ENCODE measurements at regions not wholly inside any gene's neighbourhood (a gene's known extent, or its start where the extent isn't known, plus 50 kb on each side); places are given as distances from the start of the nearest gene placed in this dataset.
"Not testable (repeated sequence)": the region's sequence is repeated elsewhere in the genome, so short reads cannot be mapped to it uniquely, and the experiment has no call there.

DNA sequence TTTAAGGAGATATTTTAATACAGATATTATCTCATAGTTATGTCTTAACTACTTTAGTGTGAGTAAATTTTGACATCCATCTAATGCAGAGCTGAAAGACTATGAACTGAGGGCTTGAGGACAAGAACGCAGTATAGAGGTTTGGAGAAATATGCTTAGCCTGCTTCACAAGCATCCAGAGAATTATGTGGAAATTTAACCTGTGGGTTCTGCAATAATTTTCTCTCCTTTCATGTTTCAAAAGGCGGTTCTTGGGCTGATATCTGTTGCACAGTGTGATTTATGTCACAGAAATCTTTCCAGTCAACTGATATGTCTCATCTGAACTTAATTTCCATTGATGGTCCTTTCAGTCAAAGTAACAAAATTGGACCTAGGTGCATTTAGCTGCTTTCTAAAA, 371.9 kb upstream of the VRK2 start:
- DNase-seq (ENCODE audit: low spot score), result no peak
- ATAC-seq, result no peak

DNA sequence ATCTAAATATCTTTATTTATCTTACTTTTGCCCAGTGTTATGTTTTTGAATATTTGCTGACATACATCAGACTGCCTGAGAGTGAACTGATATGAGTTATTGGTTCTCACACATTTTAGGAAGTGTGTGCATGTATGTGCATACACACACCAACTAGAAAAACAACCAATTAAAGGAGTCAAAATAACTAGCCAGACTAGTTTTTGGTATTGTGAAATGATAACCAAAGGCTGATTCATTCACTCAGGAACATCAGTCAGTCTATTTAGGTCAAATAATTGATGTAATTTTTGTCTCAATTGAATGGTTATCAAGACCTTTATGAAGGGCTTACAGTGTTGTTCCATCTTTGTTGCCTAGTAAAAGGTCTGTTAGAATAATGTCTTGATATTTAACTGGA, 369.3 kb upstream of the VRK2 start:
- no peak for DNase-seq (ENCODE audit: low spot score)
- ATAC-seq, result no peak

DNA sequence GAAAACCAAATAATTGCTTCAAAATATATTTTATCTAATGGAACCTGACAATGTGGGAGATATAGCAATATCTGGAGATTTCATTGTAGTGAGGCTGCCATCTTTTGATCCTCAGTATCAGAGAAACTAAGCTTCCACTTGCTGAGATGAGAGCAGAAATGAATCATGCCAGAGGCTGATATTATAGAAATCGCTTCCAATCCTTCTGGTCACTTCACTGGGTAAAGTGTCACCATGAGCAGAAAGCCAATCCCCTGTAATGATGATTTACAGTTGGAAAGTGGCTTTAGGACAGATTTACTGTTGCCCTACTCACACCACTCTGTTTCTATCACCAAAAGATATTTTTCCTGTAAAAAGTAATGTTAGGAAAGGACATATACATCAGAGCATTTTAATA, 365.0 kb upstream of the VRK2 start:
- ATAC-seq, result no peak
- no peak for DNase-seq (ENCODE audit: low spot score)

DNA sequence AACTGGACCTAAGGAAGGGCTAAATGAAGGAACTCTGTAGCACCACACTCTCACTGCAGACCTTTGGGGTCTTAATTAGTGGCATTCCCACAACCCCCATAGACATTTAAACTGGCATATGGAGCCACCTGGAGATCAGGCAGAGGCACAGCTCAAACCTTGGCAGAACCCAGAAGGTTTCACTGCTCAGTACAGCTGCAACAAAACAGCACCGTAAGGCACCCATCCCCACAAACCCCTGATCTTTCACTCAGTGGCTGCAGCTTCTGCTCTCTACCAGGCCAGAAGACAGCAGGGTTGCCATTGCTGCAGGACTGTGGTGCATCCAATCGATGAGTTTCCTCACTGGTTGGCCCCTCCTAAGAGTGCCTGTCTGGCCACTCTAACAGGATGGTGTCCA, 361.6 kb upstream of the VRK2 start:
- no peak for DNase-seq (ENCODE audit: low spot score)
- ATAC-seq, result no peak

DNA sequence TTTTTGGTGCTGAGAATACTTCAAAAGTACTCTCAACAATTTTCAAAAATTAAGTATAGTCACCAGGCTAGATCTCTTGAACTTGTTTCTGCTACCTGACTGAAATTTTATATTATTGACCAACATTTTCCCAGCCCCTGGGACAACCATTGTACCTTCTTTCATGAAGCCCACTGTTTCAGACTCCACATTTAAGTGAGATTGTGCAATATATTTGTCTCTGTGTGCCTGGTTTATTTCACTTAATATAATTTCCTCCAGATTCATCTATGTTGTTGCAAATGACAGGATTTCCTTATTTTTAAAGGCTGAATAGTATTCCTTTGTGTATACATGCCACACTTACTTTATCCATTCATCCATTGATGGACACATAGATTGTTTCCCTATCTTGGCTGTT, 354.2 kb upstream of the VRK2 start:
- ATAC-seq, result no peak
- no peak for DNase-seq (ENCODE audit: low spot score)

DNA sequence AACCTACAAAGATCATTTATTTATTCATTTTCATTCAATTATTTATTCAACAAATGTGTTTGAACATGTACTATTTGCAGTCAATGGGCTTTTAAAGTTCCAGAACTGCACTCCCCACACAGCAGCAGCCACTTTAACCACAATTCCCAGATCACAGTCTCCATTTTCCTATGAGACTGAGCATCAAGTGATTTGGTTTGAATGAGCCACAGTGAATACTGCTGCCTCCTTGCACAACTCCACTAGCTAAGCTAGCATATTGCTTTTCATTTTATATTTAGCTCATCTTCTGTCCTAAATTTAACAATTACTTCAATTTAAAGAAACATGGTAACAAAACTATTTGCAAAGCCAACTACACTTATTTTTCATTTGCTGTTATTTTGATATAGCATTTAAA, 353.4 kb upstream of the VRK2 start:
- no peak for DNase-seq (ENCODE audit: low spot score)
- ATAC-seq, result no peak

DNA sequence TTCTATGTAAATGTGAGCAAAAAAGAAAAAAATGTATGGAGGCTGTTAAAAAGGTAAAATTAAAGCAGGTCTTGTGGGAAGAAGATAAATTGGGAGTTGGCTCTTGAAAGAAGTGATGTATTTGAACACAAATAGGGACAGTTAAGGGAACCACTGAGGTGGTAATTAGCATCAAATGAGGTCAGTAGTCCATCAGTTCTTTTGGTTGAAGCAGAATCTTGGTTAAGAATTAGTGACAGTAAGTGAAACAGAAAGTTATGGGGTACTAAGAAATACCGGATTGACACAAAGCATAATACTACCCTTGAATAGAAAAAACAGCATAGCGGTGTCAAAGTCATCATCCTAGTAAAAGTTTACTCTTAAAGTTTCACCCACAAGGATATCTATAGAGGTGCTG, 352.6 kb upstream of the VRK2 start:
- ATAC-seq, result no peak

DNA sequence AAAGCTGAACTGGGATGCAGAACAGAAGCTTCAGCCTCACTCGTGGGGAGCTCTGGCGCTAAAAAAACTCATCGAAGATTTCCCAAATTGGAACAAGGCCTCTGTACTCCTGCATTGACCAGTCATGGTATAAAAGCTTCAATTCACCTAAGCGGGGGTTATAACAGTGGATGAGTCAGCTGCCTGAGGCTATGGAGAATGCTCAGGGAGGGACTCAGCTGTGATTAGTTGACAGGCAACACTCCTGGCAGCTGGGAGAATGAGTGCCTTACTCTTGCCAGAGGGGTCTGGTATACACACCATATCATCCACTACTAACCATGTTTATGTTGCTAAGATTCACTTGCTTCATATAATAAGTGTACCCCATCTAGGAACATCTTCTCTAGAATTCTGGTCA, 350.6 kb upstream of the VRK2 start:
- ATAC-seq (no peak), DNase-seq (ENCODE audit: low spot score) (no peak)

More for the DNA sequence above, 352.6 kb upstream of the VRK2 start:
- DNase-seq (ENCODE audit: low spot score), result no peak

DNA sequence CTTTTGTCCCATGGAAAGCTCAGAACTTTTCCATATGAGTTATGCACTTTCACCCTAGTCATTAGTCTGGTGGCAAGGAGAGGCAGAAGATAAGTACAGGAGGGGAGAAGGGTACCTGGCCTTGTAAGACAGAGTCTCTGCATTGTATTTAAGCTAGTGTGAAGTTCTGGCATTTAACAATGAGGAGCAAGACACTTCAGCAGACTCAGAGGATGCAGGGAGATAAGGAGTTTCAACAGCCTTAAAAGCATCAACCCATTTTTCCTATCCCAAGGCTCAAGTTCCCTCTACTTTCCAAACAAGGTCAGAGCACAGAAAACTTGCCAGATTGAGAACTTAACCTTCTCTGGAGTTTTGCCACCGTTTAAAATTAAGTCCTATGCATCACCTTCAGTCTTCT, 348.2 kb upstream of the VRK2 start:
- DNase-seq (ENCODE audit: low spot score) (no peak), ATAC-seq (no peak)

DNA sequence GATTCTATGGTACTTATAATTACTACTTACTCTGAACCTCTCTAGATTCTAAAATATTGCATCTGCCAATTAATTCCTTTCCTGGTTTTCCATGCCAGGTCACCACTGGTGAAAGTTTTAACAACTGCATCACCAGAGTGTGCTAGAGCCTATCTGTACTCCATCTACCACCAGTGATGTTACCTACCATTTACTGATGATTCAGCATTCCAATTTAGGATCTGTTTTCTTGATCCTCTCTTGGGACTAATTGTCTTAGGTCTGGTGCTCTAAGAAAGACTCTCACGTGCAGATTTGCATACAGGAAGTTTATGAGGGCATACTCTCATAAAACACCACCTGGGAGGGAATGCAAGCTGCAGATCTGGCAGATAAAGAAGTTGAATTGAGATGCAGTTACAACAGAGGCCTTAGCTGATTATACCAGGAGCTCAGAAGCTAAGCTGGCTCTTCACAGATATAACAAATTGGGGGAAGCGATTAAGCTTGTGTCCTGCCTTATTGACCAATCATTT, 347.6 kb upstream of the VRK2 start:
- ATAC-seq (no peak), DNase-seq (ENCODE audit: low spot score) (no peak)

DNA sequence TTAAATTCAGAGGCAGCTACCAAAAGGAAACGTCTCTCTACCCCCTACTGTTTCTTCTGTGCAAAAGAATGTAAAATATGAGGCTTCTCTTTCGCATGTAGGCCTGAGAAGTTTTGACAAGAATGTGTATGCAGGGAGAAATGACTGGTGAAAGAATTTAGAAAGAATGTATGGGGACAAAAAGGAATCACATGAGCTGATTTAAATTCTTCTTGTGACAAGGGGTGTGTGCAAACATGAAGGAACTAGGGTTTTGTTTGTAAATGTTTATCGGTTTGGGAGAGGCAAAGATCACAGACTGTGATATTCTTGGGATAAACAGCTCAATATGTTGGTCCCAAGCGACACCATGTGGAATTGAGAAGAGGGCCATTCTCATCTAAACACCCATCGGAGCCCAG, 345.2 kb upstream of the VRK2 start:
- ATAC-seq, result no peak
- no peak for DNase-seq (ENCODE audit: low spot score)

DNA sequence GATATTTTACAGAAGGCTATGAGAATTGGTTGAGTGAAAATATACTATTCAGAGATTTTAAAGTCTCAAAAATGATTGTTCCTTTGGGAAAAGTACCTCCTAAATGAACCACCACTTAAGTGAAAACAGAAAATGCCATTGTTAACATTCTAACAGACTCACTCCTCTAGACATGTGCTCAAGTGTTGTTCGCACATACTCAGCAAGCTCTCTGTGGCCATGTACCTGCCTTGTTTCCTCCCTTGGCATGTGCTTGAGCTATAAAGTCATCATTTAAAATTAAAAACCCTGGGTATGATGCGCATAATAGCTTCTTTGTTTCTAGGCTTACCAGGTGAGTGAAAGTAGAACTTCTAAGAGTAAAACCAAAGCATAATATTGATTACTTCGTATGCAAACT, 343.2 kb upstream of the VRK2 start:
- ATAC-seq (no peak), DNase-seq (ENCODE audit: low spot score) (no peak)

DNA sequence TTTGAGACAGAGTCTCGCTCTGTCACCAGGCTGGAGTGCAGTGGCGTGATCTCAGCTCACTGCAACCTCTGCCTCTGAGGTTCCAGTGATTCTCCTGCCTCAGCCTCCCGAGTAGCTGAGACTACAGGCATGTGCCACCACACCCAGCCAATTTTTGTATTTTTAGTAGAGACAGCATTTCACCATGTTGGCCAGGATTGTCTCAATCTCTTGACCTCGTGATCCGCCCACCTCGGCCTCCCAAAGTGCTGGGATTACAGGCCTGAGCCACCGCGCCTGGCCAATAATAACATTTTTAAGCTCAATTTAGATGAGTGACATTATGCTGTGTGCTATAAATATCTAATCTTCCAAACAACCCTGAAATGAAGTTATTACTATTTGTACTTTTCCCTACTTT, 338.8 kb upstream of the VRK2 start:
- not testable (repeated sequence) for DNase-seq (ENCODE audit: low spot score); ATAC-seq

DNA sequence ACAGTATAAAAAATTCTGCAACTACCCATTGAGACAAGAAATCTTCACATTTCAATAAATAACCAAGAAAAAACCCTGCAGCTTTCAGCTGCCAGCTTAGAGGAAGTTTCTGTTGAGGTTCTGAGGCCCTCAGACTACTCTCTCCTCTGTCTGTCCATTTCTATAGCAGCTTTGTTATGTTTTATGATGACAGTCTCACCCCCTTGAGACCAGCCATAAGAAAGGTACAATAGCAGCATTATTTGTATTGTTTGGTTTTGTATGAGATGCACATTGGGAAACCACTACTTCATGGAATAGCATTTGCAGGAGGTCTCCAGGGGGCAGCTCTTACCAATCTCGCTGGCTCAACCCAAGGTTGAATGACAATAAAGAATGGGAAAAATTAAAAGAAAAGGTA, 334.6 kb upstream of the VRK2 start:
- ATAC-seq (no peak), DNase-seq (ENCODE audit: low spot score) (no peak)

DNA sequence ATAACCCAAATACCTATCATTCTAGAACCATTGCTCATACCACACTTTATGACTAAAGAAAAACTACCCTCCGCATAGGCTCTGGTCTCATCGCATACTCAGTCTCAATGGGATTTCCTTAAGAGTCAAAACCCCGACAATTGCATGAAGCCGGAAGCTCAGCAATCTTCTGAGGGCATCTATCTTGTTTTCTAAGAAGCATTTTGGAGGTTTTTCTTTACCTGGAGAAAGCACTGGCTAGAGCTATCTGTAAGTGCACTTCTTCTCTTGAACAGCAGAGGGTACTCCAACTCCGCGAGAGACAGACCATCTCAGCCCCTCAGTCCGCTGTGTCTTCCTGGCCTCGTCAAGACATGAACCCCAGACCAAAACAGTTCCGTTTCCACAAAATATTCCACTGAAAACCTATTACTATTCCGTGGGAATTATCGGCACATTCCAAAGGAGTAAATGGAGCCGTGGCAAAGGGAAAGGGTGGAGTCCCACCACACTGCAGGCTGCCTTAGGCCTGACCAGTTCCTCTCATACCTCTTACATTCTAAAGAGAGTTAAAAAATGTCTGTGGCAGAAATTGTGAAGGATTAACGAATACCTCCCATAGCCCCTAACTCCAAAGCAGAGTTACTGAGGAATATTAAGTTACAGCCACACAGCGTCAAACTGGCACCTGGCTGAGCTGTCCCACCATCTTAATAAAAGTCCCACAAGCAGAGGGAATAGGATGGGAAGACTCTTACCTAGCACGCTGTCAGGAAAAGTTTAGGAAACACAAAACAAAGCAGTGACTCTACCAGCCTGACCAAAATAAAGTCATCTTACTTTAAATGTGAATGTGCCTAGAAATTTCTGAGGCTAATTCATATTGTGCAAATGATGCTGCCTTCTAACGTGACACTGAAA, 325.6 kb upstream of the VRK2 start:
- peak; percentile 95 for ATAC-seq
- DNase-seq (ENCODE audit: low spot score), result no peak

DNA sequence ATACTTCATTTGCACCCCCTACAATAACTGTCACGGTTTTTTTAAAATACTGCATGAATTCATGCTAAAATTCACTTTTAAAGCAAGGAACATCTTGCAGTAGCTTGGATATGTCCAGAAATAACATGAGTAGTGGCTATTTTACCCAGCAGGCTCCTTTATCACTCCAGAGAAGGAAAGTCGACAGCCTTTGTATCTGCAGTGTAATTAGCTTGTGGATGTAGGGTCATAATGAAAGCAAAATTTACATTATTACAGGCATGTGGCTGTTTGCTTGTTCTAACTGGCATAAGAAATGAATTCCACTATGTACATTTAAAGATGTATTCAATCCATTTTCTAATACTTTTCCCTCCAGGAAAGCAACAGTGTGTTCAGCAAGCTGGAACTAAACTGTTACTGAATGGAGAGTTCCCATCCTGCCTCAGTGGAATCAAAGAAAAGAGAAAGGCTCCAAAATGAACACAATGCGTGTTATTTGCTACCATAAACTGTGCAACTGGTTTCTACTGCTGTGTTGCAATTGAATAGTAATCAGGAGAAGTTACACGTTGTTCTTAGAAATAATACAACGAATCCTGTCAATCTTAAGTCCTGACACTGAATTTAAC, 321.2 kb upstream of the VRK2 start:
- DNase-seq (ENCODE audit: low spot score) (no peak), ATAC-seq (no peak)

DNA sequence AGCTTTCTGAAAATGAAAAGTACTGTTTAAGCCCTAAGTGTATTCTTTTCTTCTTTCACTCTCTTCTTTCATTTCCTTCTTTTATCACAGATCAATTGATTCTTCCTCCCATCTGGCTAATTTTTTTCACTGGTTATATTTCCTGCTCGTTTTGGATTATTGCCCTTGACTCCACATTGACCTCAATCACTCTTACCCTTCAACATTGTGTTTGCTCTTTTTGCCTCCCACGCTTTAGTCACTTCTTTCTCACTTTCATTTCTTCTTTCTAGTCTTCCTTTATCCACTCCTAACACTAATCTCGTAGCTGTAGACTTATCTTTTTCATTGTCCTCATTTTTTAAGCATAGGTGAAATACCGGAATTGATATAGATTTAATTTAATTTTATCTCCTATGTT, 320.3 kb upstream of the VRK2 start:
- DNase-seq (ENCODE audit: low spot score) (no peak), ATAC-seq (no peak)

DNA sequence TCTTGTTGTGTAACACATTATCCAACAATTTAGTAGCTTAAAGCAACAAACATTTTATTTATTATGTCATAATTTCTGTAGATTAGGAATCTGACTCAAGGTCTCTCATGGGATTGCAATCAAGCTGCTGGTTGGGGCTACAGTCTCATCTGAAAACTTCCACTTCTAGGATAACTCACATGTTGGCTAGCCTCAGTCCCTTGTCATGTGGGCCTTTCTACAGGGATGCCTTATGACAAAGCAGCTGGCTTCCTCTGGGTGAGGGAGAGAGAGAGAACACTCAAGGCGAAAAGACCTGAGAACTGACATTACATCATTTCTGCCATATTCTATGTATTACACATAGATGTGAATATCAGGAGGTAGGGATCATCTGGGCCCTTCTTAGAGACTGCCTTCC, 317.9 kb upstream of the VRK2 start:
- ATAC-seq (no peak), DNase-seq (ENCODE audit: low spot score) (no peak)

DNA sequence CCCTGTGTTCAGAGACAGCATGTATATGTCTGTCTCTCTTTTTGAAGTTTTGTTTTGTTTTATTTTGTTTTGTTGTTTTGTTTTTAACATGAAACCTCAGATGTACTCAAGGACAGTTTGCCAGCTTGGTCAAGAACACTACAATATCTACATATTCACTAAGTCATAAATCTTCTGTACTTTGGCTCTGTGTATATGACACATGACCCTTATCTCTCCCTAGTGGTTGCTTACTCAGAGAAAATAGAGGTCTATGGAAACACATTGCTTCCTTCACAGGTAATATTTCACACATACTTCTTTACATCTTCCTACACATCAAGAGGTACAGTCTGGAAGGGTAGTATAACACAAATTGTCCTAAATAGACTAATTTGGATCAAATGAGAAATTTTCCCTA, 312.6 kb upstream of the VRK2 start:
- ATAC-seq (no peak), DNase-seq (ENCODE audit: low spot score) (no peak)

DNA sequence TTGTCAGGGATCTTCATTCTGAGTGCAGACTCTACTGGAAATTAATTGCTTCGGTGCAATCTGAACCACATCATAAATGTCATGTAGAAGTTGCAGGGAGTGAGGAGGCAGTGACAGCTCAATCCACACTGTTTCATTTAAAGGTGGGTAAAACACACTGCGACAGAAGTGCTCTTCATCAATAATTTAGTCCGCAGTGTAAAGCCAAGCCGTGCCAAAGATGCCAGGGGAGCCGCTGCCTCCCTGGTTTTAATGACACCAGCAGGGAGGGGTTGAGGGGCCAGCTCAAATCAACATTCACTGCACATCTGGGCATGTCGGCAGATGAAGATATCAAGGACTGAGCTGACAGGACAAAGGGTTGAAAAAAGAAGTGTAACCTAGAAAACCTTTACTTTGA, 305.7 kb upstream of the VRK2 start:
- DNase-seq (ENCODE audit: low spot score), result no peak
- ATAC-seq, result no peak

DNA sequence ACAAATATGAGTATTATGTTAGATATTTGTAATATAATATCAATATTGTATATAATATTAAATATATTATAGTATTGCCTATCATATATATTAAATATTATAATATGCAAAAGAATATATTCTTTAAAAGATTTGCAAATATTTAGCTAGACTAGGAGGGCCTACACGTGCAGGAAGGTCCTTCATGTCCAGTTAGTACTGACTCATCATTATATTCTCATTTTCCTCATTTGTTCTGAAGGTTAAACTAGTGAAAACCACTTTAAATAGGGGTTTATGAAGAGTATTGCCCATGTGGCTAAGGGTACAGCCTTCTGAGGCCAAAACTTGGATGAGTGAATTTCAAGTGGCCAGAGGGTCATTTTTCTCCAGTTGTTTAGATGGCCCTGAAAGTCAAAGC, 293.0 kb upstream of the VRK2 start:
- ATAC-seq (no peak), DNase-seq (ENCODE audit: low spot score) (no peak)

DNA sequence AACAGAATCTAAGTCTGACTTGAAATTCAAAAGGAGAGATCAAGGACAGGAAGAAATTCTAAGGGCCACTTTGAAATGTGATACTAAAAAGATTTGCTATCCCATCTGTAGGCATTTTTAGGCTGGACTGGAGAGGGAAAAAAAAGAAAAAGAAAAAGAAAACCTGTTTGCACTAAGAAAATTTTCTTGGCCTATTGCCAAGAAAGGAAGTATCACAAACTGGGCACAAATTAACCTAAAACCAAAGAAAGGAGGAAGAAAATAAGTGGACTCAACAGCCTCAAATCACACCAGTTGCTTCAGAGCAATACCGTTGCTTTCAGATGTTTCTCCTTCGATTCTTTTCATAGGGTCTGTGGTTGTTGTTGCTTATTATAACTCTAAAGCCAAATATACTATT, 287.9 kb upstream of the VRK2 start:
- DNase-seq (ENCODE audit: low spot score) (no peak), ATAC-seq (no peak)

DNA sequence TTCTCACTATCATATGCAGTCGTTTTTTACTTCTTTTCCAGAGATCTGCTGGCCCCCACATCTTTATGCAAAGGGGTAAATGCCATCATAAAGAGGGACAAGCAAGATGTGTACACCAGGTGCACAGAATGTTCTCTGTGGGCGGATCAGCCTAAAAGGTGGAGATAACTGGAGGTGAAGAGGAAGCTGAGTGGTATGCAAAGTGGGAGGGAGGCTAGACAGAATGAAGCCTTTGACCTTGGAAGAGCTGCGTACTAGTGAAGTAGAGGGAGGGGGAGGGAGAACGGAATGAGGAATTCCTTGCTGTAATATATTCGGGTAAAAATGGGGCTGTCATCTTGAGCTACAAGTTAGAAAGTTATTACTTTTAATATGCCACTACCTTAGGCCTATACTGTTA, 287.5 kb upstream of the VRK2 start:
- ATAC-seq (no peak), DNase-seq (ENCODE audit: low spot score) (no peak)
